ENCODE measurements at regions not wholly inside any gene's neighbourhood (a gene's known extent, or its start where the extent isn't known, plus 50 kb on each side); places are given as distances from the start of the nearest gene placed in this dataset.

DNA sequence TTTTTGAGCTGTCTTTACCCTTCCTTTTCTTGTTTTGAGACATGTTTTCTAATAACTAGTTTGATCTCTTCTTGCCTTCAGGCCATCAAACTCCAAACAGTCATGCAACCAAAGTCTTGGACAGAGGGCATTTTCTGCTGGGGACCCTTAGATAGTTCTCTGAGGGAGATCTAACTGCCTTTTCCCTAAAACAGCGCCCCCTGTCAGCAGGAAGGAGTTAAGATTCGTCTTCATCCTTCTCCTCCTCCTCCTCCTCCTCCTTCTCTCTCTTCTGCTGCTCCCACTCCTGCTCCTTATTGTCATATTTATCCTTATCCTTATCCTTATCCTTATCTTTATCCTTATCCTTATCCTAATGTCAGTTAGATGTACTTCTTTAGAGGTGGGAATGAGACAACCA, 417.2 kb downstream of the TRAM1L1 start:
- TF ChIP-seq, protein P1, sequence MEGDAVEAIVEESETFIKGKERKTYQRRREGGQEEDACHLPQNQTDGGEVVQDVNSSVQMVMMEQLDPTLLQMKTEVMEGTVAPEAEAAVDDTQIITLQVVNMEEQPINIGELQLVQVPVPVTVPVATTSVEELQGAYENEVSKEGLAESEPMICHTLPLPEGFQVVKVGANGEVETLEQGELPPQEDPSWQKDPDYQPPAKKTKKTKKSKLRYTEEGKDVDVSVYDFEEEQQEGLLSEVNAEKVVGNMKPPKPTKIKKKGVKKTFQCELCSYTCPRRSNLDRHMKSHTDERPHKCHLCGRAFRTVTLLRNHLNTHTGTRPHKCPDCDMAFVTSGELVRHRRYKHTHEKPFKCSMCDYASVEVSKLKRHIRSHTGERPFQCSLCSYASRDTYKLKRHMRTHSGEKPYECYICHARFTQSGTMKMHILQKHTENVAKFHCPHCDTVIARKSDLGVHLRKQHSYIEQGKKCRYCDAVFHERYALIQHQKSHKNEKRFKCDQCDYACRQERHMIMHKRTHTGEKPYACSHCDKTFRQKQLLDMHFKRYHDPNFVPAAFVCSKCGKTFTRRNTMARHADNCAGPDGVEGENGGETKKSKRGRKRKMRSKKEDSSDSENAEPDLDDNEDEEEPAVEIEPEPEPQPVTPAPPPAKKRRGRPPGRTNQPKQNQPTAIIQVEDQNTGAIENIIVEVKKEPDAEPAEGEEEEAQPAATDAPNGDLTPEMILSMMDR (IDR thresholded peaks at IDR 0.05): no peak
- no peak for TF ChIP-seq POLR2A (IDR thresholded peaks at IDR 0.05)
- TF ChIP-seq POLR2AphosphoS5 (IDR thresholded peaks at IDR 0.05): no peak
